Mammary epithelial cell (primary cell): ENCODE measurements at regions not wholly inside any gene's neighbourhood (a gene's known extent, or its start where the extent isn't known, plus 50 kb on each side); places are given as distances from the start of the nearest gene placed in this dataset.

ENCODE experiments used
- EZH2 ChIP-seq: IDR thresholded peaks from 2 replicates; pipeline ENCODE4 v1.6.1; 2012; ENCODE audit warnings: low read length, inconsistent platforms, borderline replicate concordance
- TF ChIP-seq, protein P1 (sequence below), 2 donors: IDR thresholded peaks in 1 of 2; conservative IDR thresholded peaks in 1 of 2; 2 replicates each; pipeline ENCODE4 v1.5.1; 2011 to 2012; ENCODE audit warnings: inconsistent platforms in 2 of 2, low read length in 2 of 2, mild to moderate bottlenecking in 2 of 2, control low read depth in 1 of 2, low read depth in 1 of 2; ENCODE audit not compliant: insufficient read depth in 1 of 2; ENCODE audit errors: extremely low read depth in 1 of 2

DNA sequence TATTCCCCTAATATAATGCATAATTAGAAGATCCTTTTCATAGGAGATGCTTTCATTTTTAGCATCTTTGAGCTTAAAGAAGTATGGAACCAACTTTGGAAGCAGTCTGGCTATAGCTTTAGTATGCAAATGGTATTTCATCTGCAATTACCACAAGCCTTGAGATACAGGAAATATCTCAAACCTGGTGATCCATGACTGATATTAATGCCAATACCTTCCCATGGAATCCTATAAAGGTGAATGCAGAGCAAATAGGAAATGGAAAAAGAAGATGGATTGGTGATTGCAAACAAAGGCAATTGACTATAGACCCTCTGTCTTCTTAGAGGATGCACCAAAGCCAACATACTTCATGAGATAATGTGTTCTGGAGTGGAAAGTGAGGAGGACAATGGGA, 326.4 kb downstream of the KBTBD8 start:
- no peak for TF ChIP-seq EZH2
- TF ChIP-seq, protein P1, sequence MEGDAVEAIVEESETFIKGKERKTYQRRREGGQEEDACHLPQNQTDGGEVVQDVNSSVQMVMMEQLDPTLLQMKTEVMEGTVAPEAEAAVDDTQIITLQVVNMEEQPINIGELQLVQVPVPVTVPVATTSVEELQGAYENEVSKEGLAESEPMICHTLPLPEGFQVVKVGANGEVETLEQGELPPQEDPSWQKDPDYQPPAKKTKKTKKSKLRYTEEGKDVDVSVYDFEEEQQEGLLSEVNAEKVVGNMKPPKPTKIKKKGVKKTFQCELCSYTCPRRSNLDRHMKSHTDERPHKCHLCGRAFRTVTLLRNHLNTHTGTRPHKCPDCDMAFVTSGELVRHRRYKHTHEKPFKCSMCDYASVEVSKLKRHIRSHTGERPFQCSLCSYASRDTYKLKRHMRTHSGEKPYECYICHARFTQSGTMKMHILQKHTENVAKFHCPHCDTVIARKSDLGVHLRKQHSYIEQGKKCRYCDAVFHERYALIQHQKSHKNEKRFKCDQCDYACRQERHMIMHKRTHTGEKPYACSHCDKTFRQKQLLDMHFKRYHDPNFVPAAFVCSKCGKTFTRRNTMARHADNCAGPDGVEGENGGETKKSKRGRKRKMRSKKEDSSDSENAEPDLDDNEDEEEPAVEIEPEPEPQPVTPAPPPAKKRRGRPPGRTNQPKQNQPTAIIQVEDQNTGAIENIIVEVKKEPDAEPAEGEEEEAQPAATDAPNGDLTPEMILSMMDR (conservative IDR thresholded peaks at IDR 0.05 in 1 of 2, IDR thresholded peaks at IDR 0.05 in 1 of 2; ENCODE audit: extremely low read depth in 1 of 2, insufficient read depth in 1 of 2, low read depth in 1 of 2, low read length in 2 of 2) = no peak
